ENCODE measurements at regions not wholly inside any gene's neighbourhood (a gene's known extent, or its start where the extent isn't known, plus 50 kb on each side); places are given as distances from the start of the nearest gene placed in this dataset.

DNA sequence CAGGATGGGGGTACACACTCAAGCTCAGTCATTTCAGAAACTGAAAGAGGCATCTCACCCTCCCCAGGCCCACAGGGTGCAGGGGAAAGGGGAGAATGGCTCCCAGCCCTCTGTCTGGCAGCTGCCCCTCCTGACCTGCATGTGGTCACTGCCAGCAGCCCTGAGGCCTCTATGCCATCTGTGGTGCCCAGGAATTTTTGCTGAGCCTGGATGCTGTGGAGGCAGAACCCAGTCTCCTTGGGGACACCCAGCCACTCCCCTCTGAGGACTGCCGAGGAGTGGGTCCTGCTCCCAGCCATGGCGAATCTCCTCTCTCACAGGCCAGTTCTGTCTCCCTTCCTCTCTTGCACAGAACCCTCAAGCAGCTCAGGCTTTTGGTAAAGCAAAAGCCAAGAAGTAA, 104.0 kb upstream of the ALDH1B1 start:
- TF ChIP-seq, protein P1, sequence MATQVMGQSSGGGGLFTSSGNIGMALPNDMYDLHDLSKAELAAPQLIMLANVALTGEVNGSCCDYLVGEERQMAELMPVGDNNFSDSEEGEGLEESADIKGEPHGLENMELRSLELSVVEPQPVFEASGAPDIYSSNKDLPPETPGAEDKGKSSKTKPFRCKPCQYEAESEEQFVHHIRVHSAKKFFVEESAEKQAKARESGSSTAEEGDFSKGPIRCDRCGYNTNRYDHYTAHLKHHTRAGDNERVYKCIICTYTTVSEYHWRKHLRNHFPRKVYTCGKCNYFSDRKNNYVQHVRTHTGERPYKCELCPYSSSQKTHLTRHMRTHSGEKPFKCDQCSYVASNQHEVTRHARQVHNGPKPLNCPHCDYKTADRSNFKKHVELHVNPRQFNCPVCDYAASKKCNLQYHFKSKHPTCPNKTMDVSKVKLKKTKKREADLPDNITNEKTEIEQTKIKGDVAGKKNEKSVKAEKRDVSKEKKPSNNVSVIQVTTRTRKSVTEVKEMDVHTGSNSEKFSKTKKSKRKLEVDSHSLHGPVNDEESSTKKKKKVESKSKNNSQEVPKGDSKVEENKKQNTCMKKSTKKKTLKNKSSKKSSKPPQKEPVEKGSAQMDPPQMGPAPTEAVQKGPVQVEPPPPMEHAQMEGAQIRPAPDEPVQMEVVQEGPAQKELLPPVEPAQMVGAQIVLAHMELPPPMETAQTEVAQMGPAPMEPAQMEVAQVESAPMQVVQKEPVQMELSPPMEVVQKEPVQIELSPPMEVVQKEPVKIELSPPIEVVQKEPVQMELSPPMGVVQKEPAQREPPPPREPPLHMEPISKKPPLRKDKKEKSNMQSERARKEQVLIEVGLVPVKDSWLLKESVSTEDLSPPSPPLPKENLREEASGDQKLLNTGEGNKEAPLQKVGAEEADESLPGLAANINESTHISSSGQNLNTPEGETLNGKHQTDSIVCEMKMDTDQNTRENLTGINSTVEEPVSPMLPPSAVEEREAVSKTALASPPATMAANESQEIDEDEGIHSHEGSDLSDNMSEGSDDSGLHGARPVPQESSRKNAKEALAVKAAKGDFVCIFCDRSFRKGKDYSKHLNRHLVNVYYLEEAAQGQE (IDR thresholded peaks at IDR 0.05; ENCODE audit: insufficient read depth in 1 of 2, low read depth in 2 of 2, low read length in 1 of 2) = no peak
- TF ChIP-seq, protein P2, sequence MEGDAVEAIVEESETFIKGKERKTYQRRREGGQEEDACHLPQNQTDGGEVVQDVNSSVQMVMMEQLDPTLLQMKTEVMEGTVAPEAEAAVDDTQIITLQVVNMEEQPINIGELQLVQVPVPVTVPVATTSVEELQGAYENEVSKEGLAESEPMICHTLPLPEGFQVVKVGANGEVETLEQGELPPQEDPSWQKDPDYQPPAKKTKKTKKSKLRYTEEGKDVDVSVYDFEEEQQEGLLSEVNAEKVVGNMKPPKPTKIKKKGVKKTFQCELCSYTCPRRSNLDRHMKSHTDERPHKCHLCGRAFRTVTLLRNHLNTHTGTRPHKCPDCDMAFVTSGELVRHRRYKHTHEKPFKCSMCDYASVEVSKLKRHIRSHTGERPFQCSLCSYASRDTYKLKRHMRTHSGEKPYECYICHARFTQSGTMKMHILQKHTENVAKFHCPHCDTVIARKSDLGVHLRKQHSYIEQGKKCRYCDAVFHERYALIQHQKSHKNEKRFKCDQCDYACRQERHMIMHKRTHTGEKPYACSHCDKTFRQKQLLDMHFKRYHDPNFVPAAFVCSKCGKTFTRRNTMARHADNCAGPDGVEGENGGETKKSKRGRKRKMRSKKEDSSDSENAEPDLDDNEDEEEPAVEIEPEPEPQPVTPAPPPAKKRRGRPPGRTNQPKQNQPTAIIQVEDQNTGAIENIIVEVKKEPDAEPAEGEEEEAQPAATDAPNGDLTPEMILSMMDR (IDR thresholded peaks at IDR 0.05) = no peak
- TF ChIP-seq POLR2AphosphoS5 (IDR thresholded peaks at IDR 0.05; ENCODE audit: low read depth, low read length) (no peak), SIN3A (IDR thresholded peaks at IDR 0.05; ENCODE audit: borderline replicate concordance, insufficient read depth, low read depth, low read length) (no peak), TCF7L2 (IDR thresholded peaks at IDR 0.05; ENCODE audit: low read depth, low read length) (no peak)
